GM12875 (cell line): ENCODE measurements at regions not wholly inside any gene's neighbourhood (a gene's known extent, or its start where the extent isn't known, plus 50 kb on each side); places are given as distances from the start of the nearest gene placed in this dataset.

Experiments
- H3K4me3 ChIP-seq: one replicate; pipeline ENCODE4 v1.5.1; 2011; ENCODE audit warnings: low read depth, low read length, control low read depth
- TF ChIP-seq, protein P1 (sequence below): IDR thresholded peaks from 2 replicates; pipeline ENCODE4 v1.5.1; 2011; ENCODE audit warnings: low read depth, mild to moderate bottlenecking, control low read depth, inconsistent platforms, low read length, moderate library complexity, borderline replicate concordance; ENCODE audit not compliant: insufficient read depth

DNA sequence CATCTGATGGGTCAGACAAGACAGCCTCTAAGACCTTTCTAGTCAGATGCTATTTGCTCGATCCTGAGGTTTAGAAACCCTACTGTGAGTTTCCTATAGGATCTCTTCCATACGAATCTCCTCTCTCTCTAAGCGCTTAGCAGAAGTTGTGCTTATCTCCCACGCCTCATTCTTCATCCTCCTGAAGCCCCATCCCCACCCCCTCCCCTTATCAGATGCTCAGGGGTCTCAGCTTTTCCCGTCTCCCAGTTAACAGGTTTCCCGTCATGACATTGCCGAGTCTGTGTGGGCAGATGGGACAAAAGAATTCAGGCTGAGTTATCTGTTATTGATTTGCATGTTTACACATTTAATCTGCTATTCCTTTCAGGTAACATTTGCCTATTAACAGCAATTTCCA lies 99.0 kb upstream of the PIRT start:
- no peak overlapping the region for H3K4me3 ChIP-seq
- TF ChIP-seq, protein P1, sequence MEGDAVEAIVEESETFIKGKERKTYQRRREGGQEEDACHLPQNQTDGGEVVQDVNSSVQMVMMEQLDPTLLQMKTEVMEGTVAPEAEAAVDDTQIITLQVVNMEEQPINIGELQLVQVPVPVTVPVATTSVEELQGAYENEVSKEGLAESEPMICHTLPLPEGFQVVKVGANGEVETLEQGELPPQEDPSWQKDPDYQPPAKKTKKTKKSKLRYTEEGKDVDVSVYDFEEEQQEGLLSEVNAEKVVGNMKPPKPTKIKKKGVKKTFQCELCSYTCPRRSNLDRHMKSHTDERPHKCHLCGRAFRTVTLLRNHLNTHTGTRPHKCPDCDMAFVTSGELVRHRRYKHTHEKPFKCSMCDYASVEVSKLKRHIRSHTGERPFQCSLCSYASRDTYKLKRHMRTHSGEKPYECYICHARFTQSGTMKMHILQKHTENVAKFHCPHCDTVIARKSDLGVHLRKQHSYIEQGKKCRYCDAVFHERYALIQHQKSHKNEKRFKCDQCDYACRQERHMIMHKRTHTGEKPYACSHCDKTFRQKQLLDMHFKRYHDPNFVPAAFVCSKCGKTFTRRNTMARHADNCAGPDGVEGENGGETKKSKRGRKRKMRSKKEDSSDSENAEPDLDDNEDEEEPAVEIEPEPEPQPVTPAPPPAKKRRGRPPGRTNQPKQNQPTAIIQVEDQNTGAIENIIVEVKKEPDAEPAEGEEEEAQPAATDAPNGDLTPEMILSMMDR, result no peak

DNA sequence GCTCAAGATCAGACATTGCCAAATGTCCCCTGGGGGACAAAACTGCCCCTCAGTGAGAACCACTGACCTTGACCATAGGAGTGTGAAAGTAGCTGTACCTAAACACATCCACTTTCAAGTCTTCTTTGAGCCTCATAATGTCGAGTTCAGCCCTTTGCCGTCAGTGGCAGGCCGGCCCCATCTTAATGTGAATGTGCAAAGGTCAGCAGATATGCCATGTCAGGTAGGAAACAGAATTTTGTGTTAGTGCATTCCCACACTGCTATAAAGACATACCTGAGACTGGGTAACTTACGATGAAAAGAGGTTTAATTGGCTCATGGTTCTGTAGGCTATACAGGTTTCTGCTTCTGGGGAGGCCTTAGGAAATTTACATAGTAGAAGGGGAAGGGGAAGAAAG lies 95.1 kb upstream of the PIRT start:
- TF ChIP-seq, protein P1, result no peak
- no peak overlapping the region for H3K4me3 ChIP-seq

DNA sequence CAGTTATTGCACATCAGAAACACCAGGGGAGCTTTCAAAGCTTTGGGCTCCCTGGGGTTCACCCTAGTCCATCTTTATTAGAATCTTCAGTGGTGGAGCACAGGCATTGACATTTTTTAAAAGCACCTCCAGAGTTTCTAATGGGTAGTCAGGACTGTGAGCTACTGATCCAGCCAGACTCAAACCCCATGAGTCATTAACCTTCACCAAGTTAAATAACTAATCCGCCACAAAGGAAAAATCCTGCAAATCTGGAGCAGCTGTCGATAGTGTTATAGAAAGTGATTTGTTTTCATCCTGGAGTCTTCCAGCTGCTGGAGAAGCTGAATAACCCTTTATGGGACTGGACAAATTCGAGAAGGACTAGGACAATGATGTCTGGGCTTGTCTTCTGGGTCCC lies 93.2 kb upstream of the PIRT start:
- H3K4me3 ChIP-seq, result no peak overlapping the region
- TF ChIP-seq, protein P1, result no peak

DNA sequence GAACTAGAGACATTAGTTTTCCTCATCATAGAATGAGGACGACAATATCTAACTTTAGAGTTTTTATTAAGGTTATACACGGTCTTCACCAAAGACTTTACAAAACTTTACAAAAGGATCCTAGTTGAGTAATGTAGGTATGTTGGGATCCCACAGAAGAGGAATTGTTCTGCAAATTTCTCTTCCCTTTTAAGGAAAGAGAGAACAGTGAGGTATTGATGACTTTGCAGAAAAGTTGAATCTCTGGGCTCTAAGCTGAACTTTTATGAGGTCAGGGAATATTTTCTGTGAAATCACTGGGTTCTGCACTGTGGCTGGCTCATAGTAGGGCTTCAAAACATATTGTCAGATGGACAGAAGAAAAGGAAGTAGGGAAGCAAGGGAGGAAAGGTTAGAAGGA lies 89.8 kb upstream of the PIRT start:
- H3K4me3 ChIP-seq, result no peak overlapping the region
- TF ChIP-seq, protein P1, result no peak

DNA sequence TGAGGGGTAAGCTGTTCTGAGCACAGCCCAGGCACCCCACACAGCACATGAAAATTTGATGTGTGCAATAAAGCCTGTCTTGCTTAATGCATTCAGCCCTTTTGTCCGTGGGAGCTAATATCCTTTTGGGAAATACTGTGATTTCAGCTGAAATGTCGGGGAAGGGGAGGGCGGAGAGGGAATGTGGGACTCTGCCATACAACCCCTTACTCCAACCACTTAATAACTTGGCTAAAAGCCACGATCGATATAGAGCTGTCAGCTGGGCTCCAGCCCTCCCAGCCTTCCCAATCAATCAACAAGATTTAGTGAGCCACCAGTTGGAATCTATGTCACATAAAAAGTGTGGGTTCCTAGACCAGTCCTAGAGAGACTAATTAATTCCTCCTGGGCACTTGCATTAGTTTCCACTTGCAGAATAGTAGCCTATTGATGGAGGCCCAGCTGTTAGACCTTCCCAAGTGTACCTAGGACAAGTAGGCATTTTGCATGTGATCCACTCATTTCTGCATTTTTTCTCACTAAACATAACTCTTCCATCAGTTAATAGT lies 82.7 kb upstream of the PIRT start:
- TF ChIP-seq, protein P1, result no peak
- H3K4me3 ChIP-seq, result no peak overlapping the region

DNA sequence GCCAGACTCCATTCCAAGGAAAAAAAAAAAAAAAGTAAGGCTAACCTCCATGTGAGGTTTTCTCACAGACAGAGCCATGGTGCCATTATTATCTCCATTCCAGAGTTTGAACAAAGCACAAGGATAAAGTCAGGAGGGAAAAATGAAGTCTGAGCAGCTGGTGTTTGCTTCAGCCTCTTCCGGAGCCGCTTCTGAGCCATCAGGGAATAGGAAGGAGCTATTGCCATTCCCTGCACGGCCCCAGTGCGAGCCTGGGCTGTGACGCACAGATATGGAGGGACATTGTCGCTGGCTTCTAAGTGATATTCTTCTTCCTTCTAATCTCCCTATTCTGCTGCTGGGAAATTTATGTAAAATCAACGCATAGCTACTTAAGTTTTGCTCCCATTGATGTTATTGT lies 69.5 kb upstream of the PIRT start:
- H3K4me3 ChIP-seq, result no peak overlapping the region
- TF ChIP-seq, protein P1, result no peak

DNA sequence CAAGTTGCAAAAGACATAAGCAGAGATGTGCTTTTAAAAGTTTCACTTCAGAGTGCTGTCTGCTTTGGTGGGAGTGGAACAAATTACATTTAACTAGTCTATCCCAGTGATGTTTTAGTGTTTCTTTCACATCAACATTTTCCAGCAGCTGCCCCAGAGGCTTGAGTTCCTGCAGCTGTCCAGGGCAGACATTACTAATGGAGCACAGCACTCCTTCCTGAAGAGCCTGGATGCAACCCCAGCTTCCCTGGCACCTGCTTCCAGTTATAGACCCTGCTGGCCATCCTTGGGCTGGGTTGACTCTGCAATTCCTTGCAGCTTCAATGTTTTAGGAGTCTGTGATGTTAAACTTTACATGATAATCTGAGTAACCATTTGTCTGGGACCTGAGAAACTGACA lies 61.4 kb upstream of the PIRT start:
- TF ChIP-seq, protein P1, result no peak

More for the DNA sequence above, 61.4 kb upstream of the PIRT start:
- no peak overlapping the region for H3K4me3 ChIP-seq
